H1 (cell line): ENCODE measurements at regions not wholly inside any gene's neighbourhood (a gene's known extent, or its start where the extent isn't known, plus 50 kb on each side); places are given as distances from the start of the nearest gene placed in this dataset.

ENCODE experiments used
- CTCF ChIA-PET: fragments of 300-600 bp; sonication (Branson Sonifier 250); formaldehyde crosslinking; loops from one replicate; lab custom pipeline; 2021; ENCODE audit not compliant: partially characterized antibody; lab: Charles Lee
- POLR2A ChIA-PET: fragments of 300-600 bp; sonication (Branson Sonifier 250); formaldehyde crosslinking; loops from one replicate; lab custom pipeline; 2021; ENCODE audit warnings: inconsistent platforms; ENCODE audit not compliant: partially characterized antibody; lab: Charles Lee
- DNase-seq, 2 experiments: peaks; one replicate each; pipeline versions ENCODE4 v3.0.0 to v3.0.0-alpha.2; 2010 to 2022; ENCODE audit warnings: low spot score in 2 of 2, low read depth in 1 of 2, mixed read lengths in 1 of 2
- FAIRE-seq: peaks from 2 replicates; lab custom pipeline; 2011; peaks lifted over from hg19 to GRCh38; lab: Jason Lieb, UNC
- H2AFZ ChIP-seq: 2 replicates; pipeline ENCODE4 v1.8.1; 2012; ENCODE audit warnings: low read length, inconsistent platforms
- H2AK5ac ChIP-seq: 2 replicates; pipeline ENCODE4 v1.6.1; 2013; ENCODE audit warnings: low read depth, low read length
- H2BK120ac ChIP-seq: replicated peaks from 2 replicates; pipeline ENCODE3; 2013; ENCODE audit warnings: low read depth, low read length, inconsistent platforms
- H2BK12ac ChIP-seq: 2 replicates; pipeline ENCODE4 v1.6.1; 2013; ENCODE audit warnings: low read depth, low read length
- H2BK15ac ChIP-seq: 2 replicates; pipeline ENCODE4 v1.6.1; 2013; ENCODE audit warnings: low read length
- H2BK20ac ChIP-seq: 2 replicates; pipeline ENCODE4 v1.6.1; 2013; ENCODE audit warnings: low read length
- H2BK5ac ChIP-seq: 2 replicates; pipeline ENCODE4 v1.6.1; 2013; ENCODE audit warnings: low read depth, low read length
- H3K14ac ChIP-seq: 2 replicates; pipeline ENCODE4 v1.6.1; 2013; ENCODE audit warnings: inconsistent platforms; ENCODE audit not compliant: insufficient read length
- H3K18ac ChIP-seq: 2 replicates; pipeline ENCODE4 v1.6.1; 2013; ENCODE audit warnings: low read length; ENCODE audit errors: extremely low read depth
- H3K23ac ChIP-seq: 2 replicates; pipeline ENCODE4 v1.6.1; 2013; ENCODE audit warnings: inconsistent platforms; ENCODE audit not compliant: insufficient read length
- H3K23me2 ChIP-seq: 2 replicates; pipeline ENCODE4 v1.6.1; 2013; ENCODE audit warnings: low read depth, low read length
- H3K27ac ChIP-seq: 2 replicates; pipeline ENCODE4 v1.6.1; 2011; ENCODE audit warnings: low read depth, low read length, inconsistent platforms
- H3K27me3 ChIP-seq, 4 experiments: replicated peaks in 1 of 4; 1 replicate in 1 of 4; 2 replicates in 3 of 4; pipeline versions ENCODE4 v1.6.1 to v1.8.1; 2011 to 2013; ENCODE audit warnings: low read length in 3 of 4, mild to moderate bottlenecking in 3 of 4, inconsistent platforms in 2 of 4, mixed read lengths in 2 of 4, moderate library complexity in 1 of 4; ENCODE audit not compliant: control insufficient read depth in 3 of 4, insufficient read depth in 3 of 4; ENCODE audit errors: extremely low read depth in 1 of 4
- H3K36me3 ChIP-seq, 4 experiments: 2 replicates each; pipeline versions ENCODE4 v1.6.1 to v1.8.1; 2011 to 2013; ENCODE audit warnings: mild to moderate bottlenecking in 4 of 4, low read length in 3 of 4, moderate library complexity in 2 of 4, control low read depth in 1 of 4, inconsistent platforms in 1 of 4; ENCODE audit not compliant: insufficient read depth in 4 of 4, control insufficient read depth in 2 of 4
- H3K4ac ChIP-seq: replicated peaks from 2 replicates; pipeline ENCODE3; 2013; ENCODE audit warnings: low read length, low read depth, mixed read lengths, inconsistent platforms; ENCODE audit not compliant: insufficient read length
- H3K4me1 ChIP-seq, 4 experiments: replicated peaks in 1 of 4; 1 replicate in 1 of 4; 2 replicates in 3 of 4; pipeline versions ENCODE4 v1.6.1 to v1.8.1; 2011 to 2013; ENCODE audit warnings: low read length in 3 of 4, inconsistent platforms in 2 of 4, mixed read lengths in 1 of 4; ENCODE audit not compliant: insufficient read depth in 4 of 4, control insufficient read depth in 3 of 4
- H3K4me2 ChIP-seq, 2 experiments: 2 replicates each; pipeline versions ENCODE4 v1.6.1 to v1.8.1; 2011 to 2013; ENCODE audit warnings: low read depth in 2 of 2, low read length in 2 of 2, control low read depth in 1 of 2, inconsistent platforms in 1 of 2, mild to moderate bottlenecking in 1 of 2; ENCODE audit not compliant: insufficient read depth in 1 of 2
- H3K4me3 ChIP-seq, 4 experiments: fragments of 200-600, 300-600 bp in 1 of 4; sonication (generic), shearing (Covaris generic), sonication (Bioruptor Twin) in 1 of 4; 2 replicates each; pipeline versions ENCODE4 v1.5.1 to v1.8.1; 2011 to 2016; ENCODE audit warnings: low read length in 4 of 4, low read depth in 3 of 4, control low read depth in 2 of 4, inconsistent platforms in 2 of 4, mild to moderate bottlenecking in 2 of 4, mixed read lengths in 1 of 4, moderate library complexity in 1 of 4; ENCODE audit not compliant: insufficient read depth in 2 of 4; ENCODE audit errors: extremely low read depth in 1 of 4
- H3K56ac ChIP-seq: replicated peaks from 2 replicates; pipeline ENCODE3; 2013; ENCODE audit warnings: low read depth, mild to moderate bottlenecking, mixed read lengths, low read length, inconsistent platforms; ENCODE audit not compliant: insufficient read length
- H3K79me1 ChIP-seq: 2 replicates; pipeline ENCODE4 v1.6.1; 2013; ENCODE audit warnings: low read depth, low read length, control low read depth
- H3K79me2 ChIP-seq, 2 experiments: 2 replicates each; pipeline versions ENCODE4 v1.6.1 to v1.8.1; 2012 to 2013; ENCODE audit warnings: low read length in 2 of 2, mild to moderate bottlenecking in 2 of 2, inconsistent platforms in 1 of 2; ENCODE audit not compliant: insufficient read depth in 2 of 2, control insufficient read depth in 1 of 2
- H3K9ac ChIP-seq, 4 experiments: replicated peaks in 1 of 4; 1 replicate in 1 of 4; 2 replicates in 3 of 4; pipeline versions ENCODE4 v1.6.1 to v1.8.1; 2011 to 2013; ENCODE audit warnings: low read depth in 3 of 4, low read length in 3 of 4, control low read depth in 2 of 4, mild to moderate bottlenecking in 2 of 4, moderate library complexity in 2 of 4, inconsistent platforms in 1 of 4; ENCODE audit errors: extremely low read depth in 1 of 4
- H3K9me3 ChIP-seq, 2 experiments: 2 replicates each; pipeline versions ENCODE4 v1.6.1 to v1.8.1; 2012 to 2013; ENCODE audit warnings: mild to moderate bottlenecking in 2 of 2, moderate library complexity in 2 of 2, control low read depth in 1 of 2, inconsistent platforms in 1 of 2, low read depth in 1 of 2, low read length in 1 of 2, mixed read lengths in 1 of 2; ENCODE audit not compliant: insufficient read depth in 2 of 2
- H4K20me1 ChIP-seq, 2 experiments: replicated peaks in 1 of 2; 2 replicates each; pipeline versions ENCODE3 to v1.8.1; 2011 to 2013; ENCODE audit warnings: inconsistent platforms in 2 of 2, low read length in 2 of 2, mild to moderate bottlenecking in 1 of 2; ENCODE audit not compliant: insufficient read depth in 2 of 2, control insufficient read depth in 1 of 2
- H4K5ac ChIP-seq: 2 replicates; pipeline ENCODE4 v1.6.1; 2013; ENCODE audit warnings: low read length, low read depth, mixed read lengths, inconsistent platforms; ENCODE audit not compliant: insufficient read length
- H4K8ac ChIP-seq: 2 replicates; pipeline ENCODE4 v1.8.0; 2013; ENCODE audit warnings: mild to moderate bottlenecking, moderate library complexity, low read length, inconsistent platforms; ENCODE audit not compliant: insufficient read depth; ENCODE audit errors: extremely low read depth
- H4K91ac ChIP-seq: replicated peaks from 2 replicates; pipeline ENCODE3; 2013; ENCODE audit warnings: low read length, mixed read lengths, inconsistent platforms; ENCODE audit not compliant: insufficient read length
- BRCA1 ChIP-seq: IDR thresholded peaks from 2 replicates; pipeline ENCODE4 v1.6.1; 2012; ENCODE audit warnings: low read depth, low read length, improper control_type of control experiment
- SP1 ChIP-seq: IDR thresholded peaks from 2 replicates; pipeline ENCODE4 v1.6.1; 2011; ENCODE audit warnings: low read depth, low read length
- SUZ12 ChIP-seq: fragments of 200-600 bp; sonication (generic); IDR thresholded peaks from 2 replicates; pipeline ENCODE4 v1.6.1; 2012; ENCODE audit warnings: mild to moderate bottlenecking, inconsistent platforms, low read length, moderate library complexity, mixed read lengths
- whole genome bisulfite sequencing, 2 experiments: shearing (Covaris generic) in 1 of 2; methylation state at CpG; one replicate each; pipeline versions ENCODE4 v1.1.6 to v1.1.7; 2013 to 2015; ENCODE audit warnings: low lambda C conversion rate in 2 of 2, mixed read lengths in 2 of 2, inconsistent platforms in 1 of 2, low coverage in 1 of 2, missing lambda C conversion rate in 1 of 2; ENCODE audit not compliant: insufficient replicate concordance in 2 of 2, insufficient coverage in 1 of 2, insufficient read length in 1 of 2; ENCODE audit errors: extremely low coverage in 1 of 2, missing lambda C conversion rate in 1 of 2; 5-methylcytosine and 5-hydroxymethylcytosine counted together

GRCh38 chr2:62556086-62556485 is 50.1 kb upstream of the TMEM17 start:
- TF ChIP-seq SP1 (no peak), BRCA1 (no peak), SUZ12 (no peak)
- TF ChIP-seq, all 59 proteins: peak for 0
- no peak overlapping the region; the same call in 1 of the 2 replicates for H2AFZ ChIP-seq

More at GRCh38 chr2:62556086-62556485, 50.1 kb upstream of the TMEM17 start:
- no peak overlapping the region for H2BK120ac ChIP-seq
- H3K23me2 ChIP-seq, result no peaks in the 10 kb centered on the region
- no peak overlapping the region for H3K23ac ChIP-seq
- H3K79me2 ChIP-seq, result no peaks in the 10 kb centered on the region
- H2BK12ac ChIP-seq, result no peak overlapping the region
- H2BK5ac ChIP-seq, result no peak overlapping the region
- H3K36me3 ChIP-seq, result no peaks in the 10 kb centered on the region
- no peak overlapping the region for H3K27ac ChIP-seq
- no peak overlapping the region for H2AK5ac ChIP-seq
- FAIRE-seq (no peak), DNase-seq (no peak)
- H3K14ac ChIP-seq, result no peak overlapping the region
- no peak overlapping the region for H3K4me3 ChIP-seq
- H3K9ac ChIP-seq, result no peak overlapping the region
- H2BK20ac ChIP-seq, result no peak overlapping the region
- no peak overlapping the region for H4K8ac ChIP-seq
- no peak overlapping the region for H3K4me2 ChIP-seq
- WGBS, 2 experiments, result 73% methylated on average over 3 of the region's 3 CpGs; no CpG with 5 or more reads in 1 of the 2 experiments
- H3K18ac ChIP-seq, result no peak overlapping the region
- POLR2A ChIA-PET, result no interaction called here
- H4K20me1 ChIP-seq, result no peaks in the 10 kb centered on the region
- no peaks in the 10 kb centered on the region for H3K79me1 ChIP-seq
- H3K4me1 ChIP-seq, result no peaks in the 10 kb centered on the region
- no peak overlapping the region for H3K4ac ChIP-seq
- CTCF ChIA-PET, result interaction anchor here (1.0 kb wide), 1 partner anchor 48 kb away, joined by 3 read pairs; no protein-coding TSS in a partner anchor
- H3K9me3 ChIP-seq, result no peaks in the 10 kb centered on the region
- H2BK15ac ChIP-seq, result no peak overlapping the region
- no peaks in the 10 kb centered on the region for H3K27me3 ChIP-seq
- no peak overlapping the region for H3K56ac ChIP-seq
- no peak overlapping the region for H4K5ac ChIP-seq
- no peak overlapping the region for H4K91ac ChIP-seq
